ENCODE measurements at regions not wholly inside any gene's neighbourhood (a gene's known extent, or its start where the extent isn't known, plus 50 kb on each side); places are given as distances from the start of the nearest gene placed in this dataset.

GRCh38 chr3:174776636-174777035 lies 82.5 kb upstream of the NAALADL2 start:
- no peak for DNase-seq (ENCODE audit: low spot score)

- no peak for DNase-seq (ENCODE audit: low spot score)
These were observed 81.3 kb upstream of the NAALADL2 start for GRCh38 chr3:174777813-174778212.

GRCh38 chr3:174783502-174783901 lies 75.6 kb upstream of the NAALADL2 start:
- DNase-seq (ENCODE audit: low spot score): no peak

GRCh38 chr3:174784206-174784934 lies 74.8 kb upstream of the NAALADL2 start:
- DNase-seq (ENCODE audit: low spot score): no peak

- DNase-seq (ENCODE audit: low spot score): no peak
These were observed 72.3 kb upstream of the NAALADL2 start for GRCh38 chr3:174786825-174787224.

GRCh38 chr3:174791161-174791560 lies 68.0 kb upstream of the NAALADL2 start:
- no peak for DNase-seq (ENCODE audit: low spot score)

- no peak for DNase-seq (ENCODE audit: low spot score)
These were observed 66.3 kb upstream of the NAALADL2 start for GRCh38 chr3:174792864-174793263.
